ENCODE measurements at regions not wholly inside any gene's neighbourhood (a gene's known extent, or its start where the extent isn't known, plus 50 kb on each side); places are given as distances from the start of the nearest gene placed in this dataset.

GRCh38 chr2:128496700-128497099 lies 178.0 kb upstream of the HS6ST1 start:
- TF ChIP-seq, protein P1, sequence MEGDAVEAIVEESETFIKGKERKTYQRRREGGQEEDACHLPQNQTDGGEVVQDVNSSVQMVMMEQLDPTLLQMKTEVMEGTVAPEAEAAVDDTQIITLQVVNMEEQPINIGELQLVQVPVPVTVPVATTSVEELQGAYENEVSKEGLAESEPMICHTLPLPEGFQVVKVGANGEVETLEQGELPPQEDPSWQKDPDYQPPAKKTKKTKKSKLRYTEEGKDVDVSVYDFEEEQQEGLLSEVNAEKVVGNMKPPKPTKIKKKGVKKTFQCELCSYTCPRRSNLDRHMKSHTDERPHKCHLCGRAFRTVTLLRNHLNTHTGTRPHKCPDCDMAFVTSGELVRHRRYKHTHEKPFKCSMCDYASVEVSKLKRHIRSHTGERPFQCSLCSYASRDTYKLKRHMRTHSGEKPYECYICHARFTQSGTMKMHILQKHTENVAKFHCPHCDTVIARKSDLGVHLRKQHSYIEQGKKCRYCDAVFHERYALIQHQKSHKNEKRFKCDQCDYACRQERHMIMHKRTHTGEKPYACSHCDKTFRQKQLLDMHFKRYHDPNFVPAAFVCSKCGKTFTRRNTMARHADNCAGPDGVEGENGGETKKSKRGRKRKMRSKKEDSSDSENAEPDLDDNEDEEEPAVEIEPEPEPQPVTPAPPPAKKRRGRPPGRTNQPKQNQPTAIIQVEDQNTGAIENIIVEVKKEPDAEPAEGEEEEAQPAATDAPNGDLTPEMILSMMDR (conservative IDR thresholded peaks at IDR 0.05): no peak
- no peak for TF ChIP-seq EZH2 (IDR thresholded peaks at IDR 0.05; ENCODE audit: low read depth)
